Fibroblast of pulmonary artery (primary cell): ENCODE measurements at regions not wholly inside any gene's neighbourhood (a gene's known extent, or its start where the extent isn't known, plus 50 kb on each side); places are given as distances from the start of the nearest gene placed in this dataset.
"Not testable (repeated sequence)": the region's sequence is repeated elsewhere in the genome, so short reads cannot be mapped to it uniquely, and the experiment has no call there.

ENCODE experiments used
- DNase-seq: peaks from one replicate; pipeline ENCODE4 v3.0.0-alpha.2; 2010; ENCODE audit warnings: low read depth
- H3K4me3 ChIP-seq: replicated peaks from 2 replicates; pipeline ENCODE4 v1.5.1; 2011; ENCODE audit warnings: low read depth, mild to moderate bottlenecking, control low read depth, low read length, moderate library complexity
- CTCF ChIP-seq: IDR thresholded peaks from 2 replicates; pipeline ENCODE4 v1.5.1; 2011; ENCODE audit warnings: mild to moderate bottlenecking, control low read depth, low read length, inconsistent platforms; ENCODE audit errors: missing control alignments

GRCh38 chr13:80823472-80823871 is 482.5 kb upstream of the SPRY2 start:
- TF ChIP-seq CTCF = no peak
- DNase-seq = peak; percentile 19
- H3K4me3 ChIP-seq = no peak overlapping the region

- TF ChIP-seq CTCF = no peak
- DNase-seq = no peak
Measured at GRCh38 chr13:80821466-80821865, 480.5 kb upstream of the SPRY2 start.

GRCh38 chr13:80817979-80818378 is 477.1 kb upstream of the SPRY2 start:
- no peak for DNase-seq
- TF ChIP-seq CTCF = no peak
- H3K4me3 ChIP-seq = no peak overlapping the region

More at GRCh38 chr13:80821466-80821865, 480.5 kb upstream of the SPRY2 start:
- H3K4me3 ChIP-seq = no peak overlapping the region

GRCh38 chr13:80814541-80814940 is 473.6 kb upstream of the SPRY2 start:
- H3K4me3 ChIP-seq = no peak overlapping the region
- TF ChIP-seq CTCF = no peak
- DNase-seq = peak; percentile 82

GRCh38 chr13:80810294-80810693 is 469.4 kb upstream of the SPRY2 start:
- not testable (repeated sequence) for DNase-seq, H3K4me3 ChIP-seq

GRCh38 chr13:80802946-80803345 is 462.0 kb upstream of the SPRY2 start:
- no peak overlapping the region for H3K4me3 ChIP-seq
- TF ChIP-seq CTCF = no peak
- DNase-seq = no peak

GRCh38 chr13:80798576-80799133 is 457.7 kb upstream of the SPRY2 start:
- no peak for DNase-seq
- TF ChIP-seq CTCF = no peak
- H3K4me3 ChIP-seq = no peak overlapping the region
